ENCODE measurements at regions not wholly inside any gene's neighbourhood (a gene's known extent, or its start where the extent isn't known, plus 50 kb on each side); places are given as distances from the start of the nearest gene placed in this dataset.

DNA sequence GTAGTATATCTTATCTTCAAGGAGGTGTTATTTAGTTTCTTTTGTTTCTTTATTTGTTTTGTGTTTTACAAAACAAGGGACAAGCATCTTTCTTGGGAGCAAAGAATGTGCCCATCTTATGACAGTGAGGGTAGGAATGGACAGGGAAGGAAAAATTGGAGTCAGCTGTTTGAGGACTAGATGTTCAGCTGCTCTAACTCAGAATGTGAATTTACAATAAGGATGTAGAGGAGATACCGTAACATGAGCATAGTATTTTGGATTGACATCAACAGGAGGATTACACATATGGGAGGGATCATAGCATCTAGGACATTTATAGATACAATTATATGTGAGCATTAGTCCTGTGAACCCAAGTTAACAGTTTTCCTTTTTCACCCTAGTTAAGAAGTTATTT lies 89.0 kb upstream of the GK2 start:
- H3K27me3 ChIP-seq = no peaks in the 10 kb centered on the region
- H3K36me3 ChIP-seq = no peaks in the 10 kb centered on the region
- H3K4me3 ChIP-seq = peak overlapping the region in 1 of 4 donors; percentile 16
- H3K9me3 ChIP-seq = no peaks in the 10 kb centered on the region
- no peak overlapping the region for H3K27ac ChIP-seq (replicated peaks in 1 of 4)
- H3K4me1 ChIP-seq = no peaks in the 10 kb centered on the region
- intact Hi-C loops (cut with DNase I) = no loop called here
- no peak for DNase-seq (ENCODE audit: extremely low spot score)
- WGBS = 87% methylated on average over 1 of the region's 1 CpG
- TF ChIP-seq, protein P1, sequence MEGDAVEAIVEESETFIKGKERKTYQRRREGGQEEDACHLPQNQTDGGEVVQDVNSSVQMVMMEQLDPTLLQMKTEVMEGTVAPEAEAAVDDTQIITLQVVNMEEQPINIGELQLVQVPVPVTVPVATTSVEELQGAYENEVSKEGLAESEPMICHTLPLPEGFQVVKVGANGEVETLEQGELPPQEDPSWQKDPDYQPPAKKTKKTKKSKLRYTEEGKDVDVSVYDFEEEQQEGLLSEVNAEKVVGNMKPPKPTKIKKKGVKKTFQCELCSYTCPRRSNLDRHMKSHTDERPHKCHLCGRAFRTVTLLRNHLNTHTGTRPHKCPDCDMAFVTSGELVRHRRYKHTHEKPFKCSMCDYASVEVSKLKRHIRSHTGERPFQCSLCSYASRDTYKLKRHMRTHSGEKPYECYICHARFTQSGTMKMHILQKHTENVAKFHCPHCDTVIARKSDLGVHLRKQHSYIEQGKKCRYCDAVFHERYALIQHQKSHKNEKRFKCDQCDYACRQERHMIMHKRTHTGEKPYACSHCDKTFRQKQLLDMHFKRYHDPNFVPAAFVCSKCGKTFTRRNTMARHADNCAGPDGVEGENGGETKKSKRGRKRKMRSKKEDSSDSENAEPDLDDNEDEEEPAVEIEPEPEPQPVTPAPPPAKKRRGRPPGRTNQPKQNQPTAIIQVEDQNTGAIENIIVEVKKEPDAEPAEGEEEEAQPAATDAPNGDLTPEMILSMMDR (IDR thresholded peaks at IDR 0.05) = no peak
- TF ChIP-seq POLR2AphosphoS5 (IDR thresholded peaks at IDR 0.05) = no peak
- TF ChIP-seq EP300 (IDR thresholded peaks at IDR 0.05) = no peak
- no peak for TF ChIP-seq POLR2A (IDR thresholded peaks at IDR 0.05; ENCODE audit: low read depth)

DNA sequence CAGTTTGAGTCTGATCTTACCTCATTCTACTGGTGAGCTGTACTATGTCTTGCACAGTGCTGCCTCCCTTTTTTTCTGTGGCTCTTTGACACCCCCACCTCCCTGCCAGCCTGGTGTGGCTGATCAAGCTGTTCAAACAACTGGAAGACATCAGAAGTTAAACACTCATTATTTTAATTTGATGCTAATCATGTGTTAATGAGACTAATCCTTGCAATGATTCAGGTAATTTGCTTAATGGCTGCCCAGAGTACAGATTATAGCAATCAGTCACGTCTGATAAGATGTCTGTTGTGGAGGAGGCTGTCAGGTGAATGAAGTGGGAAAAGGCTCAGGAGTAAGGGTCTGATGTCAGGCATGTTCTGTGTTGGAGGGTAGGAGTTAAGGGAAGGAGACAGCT lies 87.4 kb upstream of the GK2 start:
- 58% methylated on average over 1 of the region's 1 CpG for WGBS

DNA sequence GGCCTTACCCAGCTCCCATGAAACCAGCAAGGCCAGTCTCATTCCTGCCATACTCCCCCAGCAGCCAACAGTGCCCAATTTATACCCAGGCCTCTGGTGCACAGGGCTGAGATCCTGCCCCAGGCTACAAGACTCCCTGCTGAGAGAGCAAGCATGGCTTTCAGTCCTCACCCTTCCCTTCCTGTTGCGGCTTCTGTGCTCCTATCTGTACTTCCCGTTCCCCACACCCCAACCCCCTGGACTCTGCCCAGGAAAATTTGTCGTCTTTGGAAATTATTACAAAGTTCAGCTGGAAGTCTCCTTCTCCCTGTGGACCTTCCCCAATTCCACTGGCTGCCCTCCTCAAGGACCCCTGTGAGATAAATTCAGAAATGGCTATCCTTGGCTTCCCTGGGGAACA lies 84.1 kb upstream of the GK2 start:
- no peaks in the 10 kb centered on the region for H3K4me1 ChIP-seq
- no peaks in the 10 kb centered on the region for H3K9me3 ChIP-seq
- H3K36me3 ChIP-seq = no peaks in the 10 kb centered on the region
- H3K27me3 ChIP-seq = no peaks in the 10 kb centered on the region
- intact Hi-C loops (cut with DNase I) = no loop called here
- no peak for DNase-seq (ENCODE audit: extremely low spot score)
- H3K27ac ChIP-seq (replicated peaks in 1 of 4) = no peak overlapping the region
- no peak overlapping the region for H3K4me3 ChIP-seq
- 58% methylated on average over 3 of the region's 3 CpGs for WGBS
- TF ChIP-seq, protein P1 (IDR thresholded peaks at IDR 0.05) = no peak
- no peak for TF ChIP-seq POLR2A (IDR thresholded peaks at IDR 0.05; ENCODE audit: low read depth)
- no peak for TF ChIP-seq POLR2AphosphoS5 (IDR thresholded peaks at IDR 0.05)
- no peak for TF ChIP-seq EP300 (IDR thresholded peaks at IDR 0.05)

More for the DNA sequence above, 87.4 kb upstream of the GK2 start:
- Histone ChIP-seq H3K27me3 (no peaks in the 10 kb centered on the region), H3K27ac (replicated peaks in 1 of 4) (no peak overlapping the region), H3K36me3 (no peaks in the 10 kb centered on the region), H3K4me1 (no peaks in the 10 kb centered on the region), H3K9me3 (no peaks in the 10 kb centered on the region), H3K4me3 (peak overlapping the region in 2 of 4 donors; percentile 11 to 25)
- no peak for DNase-seq (ENCODE audit: extremely low spot score)
- intact Hi-C loops (cut with DNase I) = no loop called here
- TF ChIP-seq POLR2AphosphoS5 (IDR thresholded peaks at IDR 0.05) (no peak), POLR2A (IDR thresholded peaks at IDR 0.05; ENCODE audit: low read depth) (no peak), EP300 (IDR thresholded peaks at IDR 0.05) (no peak)
- TF ChIP-seq, protein P1 (IDR thresholded peaks at IDR 0.05) = no peak

DNA sequence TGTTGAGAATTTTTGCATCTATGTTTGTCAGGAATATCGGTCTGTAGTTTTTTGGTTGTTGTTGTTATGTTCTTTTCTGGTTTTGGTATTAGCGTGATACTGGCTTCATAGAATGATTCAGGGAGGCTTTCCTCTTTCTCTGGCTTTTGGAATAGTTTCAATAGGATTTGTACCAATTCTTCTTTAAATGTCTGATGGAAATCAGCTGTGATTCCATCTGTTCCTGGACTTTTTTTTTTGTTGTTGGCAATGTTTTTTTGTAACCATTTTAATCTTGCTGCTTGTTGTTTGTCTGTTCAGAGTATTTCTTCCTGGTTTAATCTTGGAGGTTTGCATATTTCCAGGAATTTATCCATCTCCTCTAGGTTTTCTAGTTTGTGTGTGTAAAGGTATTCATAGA lies 81.5 kb upstream of the GK2 start:
- Histone ChIP-seq H3K36me3 (no peaks in the 10 kb centered on the region), H3K4me3 (no peak overlapping the region), H3K9me3 (no peaks in the 10 kb centered on the region), H3K27me3 (no peaks in the 10 kb centered on the region), H3K27ac (replicated peaks in 1 of 4) (no peak overlapping the region), H3K4me1 (no peaks in the 10 kb centered on the region)
- TF ChIP-seq, protein P1 (IDR thresholded peaks at IDR 0.05) = no peak
- TF ChIP-seq POLR2AphosphoS5 (IDR thresholded peaks at IDR 0.05) (no peak), EP300 (IDR thresholded peaks at IDR 0.05) (no peak), POLR2A (IDR thresholded peaks at IDR 0.05; ENCODE audit: low read depth) (no peak)
- intact Hi-C loops (cut with DNase I) = no loop called here
- 85% methylated on average over 2 of the region's 2 CpGs for WGBS
- DNase-seq (ENCODE audit: extremely low spot score) = no peak

DNA sequence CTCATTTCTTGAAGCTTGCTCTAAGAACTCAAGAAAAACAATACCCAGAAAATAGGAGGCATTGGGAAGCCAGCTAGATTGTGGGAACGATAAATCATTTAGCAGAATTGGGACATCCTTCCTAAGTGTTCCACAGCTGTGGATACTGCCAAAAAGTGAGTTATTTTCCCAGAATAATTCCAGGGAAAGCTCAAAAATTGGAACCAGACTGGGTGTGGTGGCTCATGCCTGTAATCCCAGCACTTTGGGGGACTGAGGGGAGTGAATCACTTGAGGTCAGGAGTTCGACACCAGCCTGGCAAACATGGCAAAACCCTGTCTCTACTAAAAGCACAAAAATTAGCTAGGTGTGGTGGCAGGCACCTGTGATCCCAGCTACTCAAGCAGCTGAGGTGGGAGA lies 68.2 kb upstream of the GK2 start:
- DNase-seq (ENCODE audit: extremely low spot score) = no peak
- H3K4me1 ChIP-seq = peaks cover 0 to 15% (median 11%) of the 10 kb centered on the region in 4 donors
- H3K27me3 ChIP-seq = no peaks in the 10 kb centered on the region
- intact Hi-C loops (cut with DNase I) = no loop called here
- no peak for TF ChIP-seq POLR2AphosphoS5 (IDR thresholded peaks at IDR 0.05)
- no peak for TF ChIP-seq EP300 (IDR thresholded peaks at IDR 0.05)
- TF ChIP-seq, protein P1 (IDR thresholded peaks at IDR 0.05) = no peak
- TF ChIP-seq POLR2A (IDR thresholded peaks at IDR 0.05; ENCODE audit: low read depth) = no peak
- H3K27ac ChIP-seq (replicated peaks in 1 of 4) = no peak overlapping the region
- H3K36me3 ChIP-seq = no peaks in the 10 kb centered on the region
- 97% methylated on average over 2 of the region's 2 CpGs for WGBS
- H3K9me3 ChIP-seq = no peaks in the 10 kb centered on the region
- H3K4me3 ChIP-seq = no peak overlapping the region

Measured in esophagus muscularis mucosa (tissue), 4 donors.